H1 (cell line): ENCODE measurements at regions not wholly inside any gene's neighbourhood (a gene's known extent, or its start where the extent isn't known, plus 50 kb on each side); places are given as distances from the start of the nearest gene placed in this dataset.

Experiments used
- CTCF ChIA-PET: fragments of 300-600 bp; sonication (Branson Sonifier 250); formaldehyde crosslinking; loops from one replicate; lab custom pipeline; 2021; ENCODE audit not compliant: partially characterized antibody; lab: Charles Lee
- POLR2A ChIA-PET: fragments of 300-600 bp; sonication (Branson Sonifier 250); formaldehyde crosslinking; loops from one replicate; lab custom pipeline; 2021; ENCODE audit warnings: inconsistent platforms; ENCODE audit not compliant: partially characterized antibody; lab: Charles Lee
- DNase-seq, 2 experiments: peaks; one replicate each; pipeline versions ENCODE4 v3.0.0 to v3.0.0-alpha.2; 2010 to 2022; ENCODE audit warnings: low spot score in 2 of 2, low read depth in 1 of 2, mixed read lengths in 1 of 2
- FAIRE-seq: peaks from 2 replicates; lab custom pipeline; 2011; peaks lifted over from hg19 to GRCh38; lab: Jason Lieb, UNC
- H2AFZ ChIP-seq: 2 replicates; pipeline ENCODE4 v1.8.1; 2012; ENCODE audit warnings: low read length, inconsistent platforms
- H2AK5ac ChIP-seq: 2 replicates; pipeline ENCODE4 v1.6.1; 2013; ENCODE audit warnings: low read depth, low read length
- H2BK120ac ChIP-seq: replicated peaks from 2 replicates; pipeline ENCODE3; 2013; ENCODE audit warnings: low read depth, low read length, inconsistent platforms
- H2BK12ac ChIP-seq: 2 replicates; pipeline ENCODE4 v1.6.1; 2013; ENCODE audit warnings: low read depth, low read length
- H2BK15ac ChIP-seq: 2 replicates; pipeline ENCODE4 v1.6.1; 2013; ENCODE audit warnings: low read length
- H2BK20ac ChIP-seq: 2 replicates; pipeline ENCODE4 v1.6.1; 2013; ENCODE audit warnings: low read length
- H2BK5ac ChIP-seq: 2 replicates; pipeline ENCODE4 v1.6.1; 2013; ENCODE audit warnings: low read depth, low read length
- H3K14ac ChIP-seq: 2 replicates; pipeline ENCODE4 v1.6.1; 2013; ENCODE audit warnings: inconsistent platforms; ENCODE audit not compliant: insufficient read length
- H3K18ac ChIP-seq: 2 replicates; pipeline ENCODE4 v1.6.1; 2013; ENCODE audit warnings: low read length; ENCODE audit errors: extremely low read depth
- H3K23ac ChIP-seq: 2 replicates; pipeline ENCODE4 v1.6.1; 2013; ENCODE audit warnings: inconsistent platforms; ENCODE audit not compliant: insufficient read length
- H3K23me2 ChIP-seq: 2 replicates; pipeline ENCODE4 v1.6.1; 2013; ENCODE audit warnings: low read depth, low read length
- H3K27ac ChIP-seq: 2 replicates; pipeline ENCODE4 v1.6.1; 2011; ENCODE audit warnings: low read depth, low read length, inconsistent platforms
- H3K27me3 ChIP-seq, 4 experiments: replicated peaks in 1 of 4; 1 replicate in 1 of 4; 2 replicates in 3 of 4; pipeline versions ENCODE4 v1.6.1 to v1.8.1; 2011 to 2013; ENCODE audit warnings: low read length in 3 of 4, mild to moderate bottlenecking in 3 of 4, inconsistent platforms in 2 of 4, mixed read lengths in 2 of 4, moderate library complexity in 1 of 4; ENCODE audit not compliant: control insufficient read depth in 3 of 4, insufficient read depth in 3 of 4; ENCODE audit errors: extremely low read depth in 1 of 4
- H3K36me3 ChIP-seq, 4 experiments: 2 replicates each; pipeline versions ENCODE4 v1.6.1 to v1.8.1; 2011 to 2013; ENCODE audit warnings: mild to moderate bottlenecking in 4 of 4, low read length in 3 of 4, moderate library complexity in 2 of 4, control low read depth in 1 of 4, inconsistent platforms in 1 of 4; ENCODE audit not compliant: insufficient read depth in 4 of 4, control insufficient read depth in 2 of 4
- H3K4ac ChIP-seq: replicated peaks from 2 replicates; pipeline ENCODE3; 2013; ENCODE audit warnings: low read length, low read depth, mixed read lengths, inconsistent platforms; ENCODE audit not compliant: insufficient read length
- H3K4me1 ChIP-seq, 4 experiments: replicated peaks in 1 of 4; 1 replicate in 1 of 4; 2 replicates in 3 of 4; pipeline versions ENCODE4 v1.6.1 to v1.8.1; 2011 to 2013; ENCODE audit warnings: low read length in 3 of 4, inconsistent platforms in 2 of 4, mixed read lengths in 1 of 4; ENCODE audit not compliant: insufficient read depth in 4 of 4, control insufficient read depth in 3 of 4
- H3K4me2 ChIP-seq, 2 experiments: 2 replicates each; pipeline versions ENCODE4 v1.6.1 to v1.8.1; 2011 to 2013; ENCODE audit warnings: low read depth in 2 of 2, low read length in 2 of 2, control low read depth in 1 of 2, inconsistent platforms in 1 of 2, mild to moderate bottlenecking in 1 of 2; ENCODE audit not compliant: insufficient read depth in 1 of 2
- H3K4me3 ChIP-seq, 4 experiments: fragments of 200-600, 300-600 bp in 1 of 4; sonication (generic), shearing (Covaris generic), sonication (Bioruptor Twin) in 1 of 4; 2 replicates each; pipeline versions ENCODE4 v1.5.1 to v1.8.1; 2011 to 2016; ENCODE audit warnings: low read length in 4 of 4, low read depth in 3 of 4, control low read depth in 2 of 4, inconsistent platforms in 2 of 4, mild to moderate bottlenecking in 2 of 4, mixed read lengths in 1 of 4, moderate library complexity in 1 of 4; ENCODE audit not compliant: insufficient read depth in 2 of 4; ENCODE audit errors: extremely low read depth in 1 of 4
- H3K56ac ChIP-seq: replicated peaks from 2 replicates; pipeline ENCODE3; 2013; ENCODE audit warnings: low read depth, mild to moderate bottlenecking, mixed read lengths, low read length, inconsistent platforms; ENCODE audit not compliant: insufficient read length
- H3K79me1 ChIP-seq: 2 replicates; pipeline ENCODE4 v1.6.1; 2013; ENCODE audit warnings: low read depth, low read length, control low read depth
- H3K79me2 ChIP-seq, 2 experiments: 2 replicates each; pipeline versions ENCODE4 v1.6.1 to v1.8.1; 2012 to 2013; ENCODE audit warnings: low read length in 2 of 2, mild to moderate bottlenecking in 2 of 2, inconsistent platforms in 1 of 2; ENCODE audit not compliant: insufficient read depth in 2 of 2, control insufficient read depth in 1 of 2
- H3K9ac ChIP-seq, 4 experiments: replicated peaks in 1 of 4; 1 replicate in 1 of 4; 2 replicates in 3 of 4; pipeline versions ENCODE4 v1.6.1 to v1.8.1; 2011 to 2013; ENCODE audit warnings: low read depth in 3 of 4, low read length in 3 of 4, control low read depth in 2 of 4, mild to moderate bottlenecking in 2 of 4, moderate library complexity in 2 of 4, inconsistent platforms in 1 of 4; ENCODE audit errors: extremely low read depth in 1 of 4
- H3K9me3 ChIP-seq, 2 experiments: 2 replicates each; pipeline versions ENCODE4 v1.6.1 to v1.8.1; 2012 to 2013; ENCODE audit warnings: mild to moderate bottlenecking in 2 of 2, moderate library complexity in 2 of 2, control low read depth in 1 of 2, inconsistent platforms in 1 of 2, low read depth in 1 of 2, low read length in 1 of 2, mixed read lengths in 1 of 2; ENCODE audit not compliant: insufficient read depth in 2 of 2
- H4K20me1 ChIP-seq, 2 experiments: replicated peaks in 1 of 2; 2 replicates each; pipeline versions ENCODE3 to v1.8.1; 2011 to 2013; ENCODE audit warnings: inconsistent platforms in 2 of 2, low read length in 2 of 2, mild to moderate bottlenecking in 1 of 2; ENCODE audit not compliant: insufficient read depth in 2 of 2, control insufficient read depth in 1 of 2
- H4K5ac ChIP-seq: 2 replicates; pipeline ENCODE4 v1.6.1; 2013; ENCODE audit warnings: low read length, low read depth, mixed read lengths, inconsistent platforms; ENCODE audit not compliant: insufficient read length
- H4K8ac ChIP-seq: 2 replicates; pipeline ENCODE4 v1.8.0; 2013; ENCODE audit warnings: mild to moderate bottlenecking, moderate library complexity, low read length, inconsistent platforms; ENCODE audit not compliant: insufficient read depth; ENCODE audit errors: extremely low read depth
- H4K91ac ChIP-seq: replicated peaks from 2 replicates; pipeline ENCODE3; 2013; ENCODE audit warnings: low read length, mixed read lengths, inconsistent platforms; ENCODE audit not compliant: insufficient read length
- BRCA1 ChIP-seq: IDR thresholded peaks from 2 replicates; pipeline ENCODE4 v1.6.1; 2012; ENCODE audit warnings: low read depth, low read length, improper control_type of control experiment
- CREB1 ChIP-seq: IDR thresholded peaks from 2 replicates; pipeline ENCODE4 v1.6.1; 2012; ENCODE audit warnings: inconsistent platforms
- EGR1 ChIP-seq: IDR thresholded peaks from 2 replicates; pipeline ENCODE4 v1.6.1; 2011; ENCODE audit warnings: low read depth, low read length, borderline replicate concordance
- EP300 ChIP-seq, 2 experiments: IDR thresholded peaks; 1 replicate in 1 of 2; 2 replicates in 1 of 2; pipeline ENCODE4 v1.6.1; 2011 to 2012; ENCODE audit warnings: low read depth in 2 of 2, low read length in 2 of 2, mild to moderate bottlenecking in 2 of 2, borderline replicate concordance in 1 of 2, inconsistent platforms in 1 of 2, moderate library complexity in 1 of 2
- FOSL1 ChIP-seq: IDR thresholded peaks from 2 replicates; pipeline ENCODE4 v1.6.1; 2011; ENCODE audit warnings: mild to moderate bottlenecking, low read depth, low read length, moderate library complexity; ENCODE audit not compliant: insufficient read depth
- HDAC6 ChIP-seq: IDR thresholded peaks from one replicate; pipeline ENCODE4 v1.7.1; 2012; ENCODE audit warnings: low read depth, mild to moderate bottlenecking, inconsistent platforms, low read length, moderate library complexity
- MAFK ChIP-seq: IDR thresholded peaks from 2 replicates; pipeline ENCODE4 v1.6.1; 2012; ENCODE audit warnings: low read depth, mild to moderate bottlenecking, improper control_type of control experiment, low read length
- MAX ChIP-seq: IDR thresholded peaks from 2 replicates; pipeline ENCODE4 v1.6.1; 2012; ENCODE audit warnings: inconsistent platforms
- RAD21 ChIP-seq, 2 experiments: IDR thresholded peaks in 1 of 2; conservative IDR thresholded peaks in 1 of 2; 2 replicates each; pipeline ENCODE4 v1.6.1; 2011; ENCODE audit warnings: low read depth in 2 of 2, low read length in 2 of 2, improper control_type of control experiment in 1 of 2, inconsistent platforms in 1 of 2, mild to moderate bottlenecking in 1 of 2, moderate library complexity in 1 of 2
- RBBP5 ChIP-seq: IDR thresholded peaks from 2 replicates; pipeline ENCODE4 v1.7.1; 2012; ENCODE audit warnings: low read depth, mild to moderate bottlenecking, inconsistent platforms, low read length, moderate library complexity, borderline replicate concordance
- RFX5 ChIP-seq: IDR thresholded peaks from 2 replicates; pipeline ENCODE4 v1.6.1; 2011; ENCODE audit warnings: low read depth, low read length, improper control_type of control experiment, borderline replicate concordance
- RXRA ChIP-seq: IDR thresholded peaks from 2 replicates; pipeline ENCODE4 v1.6.1; 2011; ENCODE audit warnings: low read depth, mild to moderate bottlenecking, low read length, moderate library complexity; ENCODE audit not compliant: insufficient read depth
- SP2 ChIP-seq: IDR thresholded peaks from 2 replicates; pipeline ENCODE4 v1.6.1; 2012; ENCODE audit warnings: mild to moderate bottlenecking, low read length, inconsistent platforms
- SP4 ChIP-seq: IDR thresholded peaks from 2 replicates; pipeline ENCODE4 v1.6.1; 2012; ENCODE audit warnings: low read length, inconsistent platforms
- TAF1 ChIP-seq: IDR thresholded peaks from 2 replicates; pipeline ENCODE4 v1.6.1; 2011; ENCODE audit warnings: mild to moderate bottlenecking, low read depth, low read length
- TCF12 ChIP-seq: IDR thresholded peaks from 2 replicates; pipeline ENCODE4 v1.6.1; 2011; ENCODE audit warnings: low read depth, mild to moderate bottlenecking, low read length
- WGBS, 2 experiments: shearing (Covaris generic) in 1 of 2; methylation state at CpG; one replicate each; pipeline versions ENCODE4 v1.1.6 to v1.1.7; 2013 to 2015; ENCODE audit warnings: low lambda C conversion rate in 2 of 2, mixed read lengths in 2 of 2, inconsistent platforms in 1 of 2, low coverage in 1 of 2, missing lambda C conversion rate in 1 of 2; ENCODE audit not compliant: insufficient replicate concordance in 2 of 2, insufficient coverage in 1 of 2, insufficient read length in 1 of 2; ENCODE audit errors: extremely low coverage in 1 of 2, missing lambda C conversion rate in 1 of 2; 5-methylcytosine and 5-hydroxymethylcytosine counted together

DNA sequence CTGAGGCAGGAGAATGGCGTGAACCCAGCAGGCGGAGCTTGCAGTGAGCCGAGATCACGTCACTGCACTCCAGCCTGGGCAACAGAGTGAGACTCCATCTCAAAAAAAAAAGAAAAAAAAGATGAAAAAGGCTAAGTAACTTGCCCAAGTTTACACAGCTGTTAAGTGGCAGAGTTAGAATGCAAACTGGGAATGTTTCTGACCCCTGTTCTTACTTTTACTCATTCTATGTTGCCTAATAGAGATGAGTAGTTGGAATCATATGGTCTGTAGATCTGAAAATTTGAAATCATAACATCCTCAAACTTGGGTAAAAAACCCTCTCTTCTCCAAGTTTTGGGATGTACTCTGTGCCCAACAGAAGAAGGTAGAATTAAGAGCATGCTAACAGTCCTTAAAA lies 235.8 kb upstream of the RFC3 start:
- Histone ChIP-seq H4K20me1 (peaks cover 0 to 2% of the 10 kb centered on the region in 2 experiments), H3K27me3 (no peaks in the 10 kb centered on the region), H4K8ac (no peak overlapping the region), H3K27ac (no peak overlapping the region), H3K56ac (no peak overlapping the region), H2BK20ac (no peak overlapping the region), H3K23me2 (no peaks in the 10 kb centered on the region), H3K4ac (no peak overlapping the region), H3K36me3 (no peaks in the 10 kb centered on the region), H3K9ac (no peak overlapping the region), H3K4me1 (no peaks in the 10 kb centered on the region), H3K23ac (no peak overlapping the region), H3K4me3 (no peak overlapping the region), H4K5ac (no peak overlapping the region), H2BK15ac (no peak overlapping the region), H2BK120ac (no peak overlapping the region), H3K18ac (no peak overlapping the region), H2BK5ac (no peak overlapping the region), H3K4me2 (no peak overlapping the region), H4K91ac (no peak overlapping the region), H2AK5ac (no peak overlapping the region), H3K79me1 (no peaks in the 10 kb centered on the region), H3K14ac (no peak overlapping the region), H2AFZ (no peak overlapping the region), H2BK12ac (no peak overlapping the region), H3K9me3 (no peaks in the 10 kb centered on the region), H3K79me2 (no peaks in the 10 kb centered on the region)
- ChIA-PET CTCF (no interaction called here), POLR2A (no interaction called here)
- WGBS, 2 experiments = 100% methylated on average over 4 of the region's 4 CpGs; no CpG with 5 or more reads in 1 of the 2 experiments
- DNase-seq = no peak
- no peak for FAIRE-seq
- TF ChIP-seq EGR1 = no peak
- TF ChIP-seq TCF12 = no peak
- no peak for TF ChIP-seq CREB1
- no peak for TF ChIP-seq RBBP5
- TF ChIP-seq RXRA = no peak
- TF ChIP-seq BRCA1 = no peak
- TF ChIP-seq EP300 (IDR thresholded peaks at IDR 0.05; ENCODE audit: borderline replicate concordance in 1 of 2, low read depth in 2 of 2, low read length in 2 of 2) = no peak
- no peak for TF ChIP-seq SP2
- TF ChIP-seq MAFK = no peak
- no peak for TF ChIP-seq FOSL1
- no peak for TF ChIP-seq RAD21 (IDR thresholded peaks at IDR 0.05 in 1 of 2, conservative IDR thresholded peaks at IDR 0.05 in 1 of 2; ENCODE audit: low read depth in 2 of 2, low read length in 2 of 2)
- no peak for TF ChIP-seq MAX
- no peak for TF ChIP-seq RFX5
- TF ChIP-seq HDAC6 = no peak
- no peak for TF ChIP-seq TAF1
- no peak for TF ChIP-seq SP4
